Neural cell (in vitro differentiated cells): ENCODE measurements at regions not wholly inside any gene's neighbourhood (a gene's known extent, or its start where the extent isn't known, plus 50 kb on each side); places are given as distances from the start of the nearest gene placed in this dataset.

Experiments
- H2AFZ ChIP-seq: fragments of 200-600, 300-800 bp; sonication (generic), shearing (Covaris generic); 2 replicates; pipeline ENCODE4 v1.6.0; 2014; ENCODE audit warnings: low read depth, mild to moderate bottlenecking, antibody characterized with exemption, low read length, moderate library complexity
- H3F3A ChIP-seq: fragments of 200-600 bp; shearing (Covaris generic); 2 replicates; pipeline ENCODE4 v1.6.1; 2016; ENCODE audit warnings: mild to moderate bottlenecking, moderate library complexity, mixed read lengths, antibody characterized with exemption, low read length; ENCODE audit not compliant: insufficient read depth, poor library complexity, severe bottlenecking
- H3K27ac ChIP-seq: fragments of 200-600, 300-800 bp; sonication (generic), shearing (Covaris generic); 2 replicates; pipeline ENCODE4 v1.5.1; 2014; ENCODE audit warnings: mild to moderate bottlenecking, low read length, moderate library complexity
- H3K27me3 ChIP-seq: fragments of 300-800, 200-600 bp; sonication (generic), shearing (Covaris generic); 2 replicates; pipeline ENCODE4 v1.6.0; 2014; ENCODE audit warnings: mild to moderate bottlenecking, low read depth, low read length, moderate library complexity; ENCODE audit not compliant: insufficient read depth
- H3K36me3 ChIP-seq: fragments of 300-800, 200-600 bp; sonication (generic), shearing (Covaris generic); 2 replicates; pipeline ENCODE4 v1.5.1; 2014; ENCODE audit warnings: mild to moderate bottlenecking, antibody characterized with exemption, low read length, moderate library complexity; ENCODE audit not compliant: insufficient read depth
- H3K4me2 ChIP-seq: fragments of 300-800, 200-600 bp; sonication (generic), shearing (Covaris generic); 2 replicates; pipeline ENCODE4 v1.6.0; 2014; ENCODE audit warnings: mild to moderate bottlenecking, low read length
- H3K4me3 ChIP-seq: fragments of 300-800, 200-600 bp; sonication (generic), shearing (Covaris generic); 2 replicates; pipeline ENCODE4 v1.5.1; 2014; ENCODE audit warnings: mild to moderate bottlenecking, low read length, moderate library complexity
- H3K79me2 ChIP-seq: fragments of 200-600 bp; shearing (Covaris generic); replicated peaks from 2 replicates; pipeline ENCODE4 v1.6.0; 2014; ENCODE audit warnings: mild to moderate bottlenecking, low read length, moderate library complexity; ENCODE audit not compliant: insufficient read depth
- H3K9ac ChIP-seq: fragments of 300-800, 200-600 bp; sonication (generic), shearing (Covaris generic); 2 replicates; pipeline ENCODE4 v1.6.1; 2016; ENCODE audit warnings: mild to moderate bottlenecking, low read length, mixed read lengths
- H3K9me2 ChIP-seq: fragments of 200-600 bp; shearing (Covaris generic); 2 replicates; pipeline ENCODE4 v1.6.1; 2016; ENCODE audit warnings: mild to moderate bottlenecking, low read length, mixed read lengths; ENCODE audit not compliant: insufficient read depth
- H3K9me3 ChIP-seq: fragments of 200-600, 300-800 bp; sonication (generic), shearing (Covaris generic); 2 replicates; pipeline ENCODE4 v1.6.1; 2016; ENCODE audit warnings: mild to moderate bottlenecking, mixed run types, low read length, moderate library complexity, mixed read lengths
- H4K20me1 ChIP-seq: fragments of 200-600 bp; shearing (Covaris generic); 2 replicates; pipeline ENCODE4 v1.6.1; 2016; ENCODE audit warnings: mild to moderate bottlenecking, mixed run types; ENCODE audit not compliant: insufficient read depth
- CTCF ChIP-seq: fragments of 450-650 bp; IDR thresholded peaks from 2 replicates; pipeline ENCODE4 v1.5.1; 2014; ENCODE audit warnings: antibody characterized with exemption, mild to moderate bottlenecking, moderate library complexity; ENCODE audit not compliant: poor library complexity, severe bottlenecking
- EP300 ChIP-seq: fragments of 450-650 bp; conservative IDR thresholded peaks from 2 replicates; pipeline ENCODE4 v1.6.1; 2014; ENCODE audit warnings: antibody characterized with exemption, mild to moderate bottlenecking, moderate library complexity; ENCODE audit not compliant: poor library complexity, severe bottlenecking
- EZH2 ChIP-seq: fragments of 200-600, 300-800 bp; shearing (Covaris generic), sonication (generic); IDR thresholded peaks from 2 replicates; pipeline ENCODE4 v1.6.1; 2014; ENCODE audit warnings: antibody characterized with exemption, low read length, borderline replicate concordance, mild to moderate bottlenecking; ENCODE audit not compliant: insufficient read depth, poor library complexity, severe bottlenecking
- MXI1 ChIP-seq: fragments of 450-650 bp; conservative IDR thresholded peaks from 2 replicates; pipeline ENCODE4 v1.6.1; 2014; ENCODE audit warnings: antibody characterized with exemption, mild to moderate bottlenecking; ENCODE audit not compliant: poor library complexity, severe bottlenecking
- POLR2AphosphoS5 ChIP-seq: IDR thresholded peaks from 2 replicates; pipeline ENCODE4 v1.6.1; 2012
- RAD21 ChIP-seq: fragments of 450-650 bp; conservative IDR thresholded peaks from 2 replicates; pipeline ENCODE4 v1.6.1; 2014; ENCODE audit warnings: antibody characterized with exemption, mild to moderate bottlenecking, moderate library complexity
- SMC3 ChIP-seq: fragments of 450-650 bp; conservative IDR thresholded peaks from 2 replicates; pipeline ENCODE4 v1.6.1; 2014; ENCODE audit warnings: antibody characterized with exemption, mild to moderate bottlenecking, moderate library complexity; ENCODE audit not compliant: poor library complexity
- TAF1 ChIP-seq: IDR thresholded peaks from 2 replicates; pipeline ENCODE4 v1.6.1; 2012; ENCODE audit warnings: low read depth
- TF ChIP-seq, protein P1 (sequence below): IDR thresholded peaks from 2 replicates; pipeline ENCODE4 v1.6.1; 2012; ENCODE audit warnings: borderline replicate concordance

DNA sequence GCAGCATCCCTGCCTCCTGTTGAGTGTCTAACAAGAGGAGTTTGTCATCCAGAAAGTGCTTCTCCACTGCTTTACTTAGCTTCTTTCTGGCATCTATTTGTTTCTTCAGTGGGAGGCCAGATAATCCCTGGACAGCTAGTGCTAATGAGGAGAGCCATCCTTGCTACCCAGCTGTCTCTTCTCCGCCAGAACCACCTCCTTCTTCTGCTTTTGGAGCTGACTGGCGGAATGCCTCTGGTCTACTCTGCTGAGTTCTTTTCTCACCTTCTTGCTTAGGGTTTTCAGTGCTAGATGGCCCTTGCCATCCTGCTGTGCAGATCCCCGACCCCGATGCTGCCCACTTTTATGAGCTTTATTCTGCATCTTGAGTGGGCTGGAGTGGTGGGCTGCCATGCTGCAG is 145.8 kb downstream of the GPBP1 start:
- no peaks in the 10 kb centered on the region for H3K79me2 ChIP-seq
- no peaks in the 10 kb centered on the region for H4K20me1 ChIP-seq
- no peaks in the 10 kb centered on the region for H3K9me3 ChIP-seq
- H3K36me3 ChIP-seq = no peaks in the 10 kb centered on the region
- no peaks in the 10 kb centered on the region for H3K9me2 ChIP-seq
- TF ChIP-seq SMC3 (no peak), MXI1 (no peak), CTCF (no peak)
- H3F3A ChIP-seq = no peaks in the 10 kb centered on the region
- H2AFZ ChIP-seq = no peak overlapping the region
- no peak overlapping the region for H3K27ac ChIP-seq
- H3K4me3 ChIP-seq = no peak overlapping the region
- H3K27me3 ChIP-seq = no peaks in the 10 kb centered on the region
- no peak overlapping the region for H3K4me2 ChIP-seq
- H3K9ac ChIP-seq = no peak overlapping the region

DNA sequence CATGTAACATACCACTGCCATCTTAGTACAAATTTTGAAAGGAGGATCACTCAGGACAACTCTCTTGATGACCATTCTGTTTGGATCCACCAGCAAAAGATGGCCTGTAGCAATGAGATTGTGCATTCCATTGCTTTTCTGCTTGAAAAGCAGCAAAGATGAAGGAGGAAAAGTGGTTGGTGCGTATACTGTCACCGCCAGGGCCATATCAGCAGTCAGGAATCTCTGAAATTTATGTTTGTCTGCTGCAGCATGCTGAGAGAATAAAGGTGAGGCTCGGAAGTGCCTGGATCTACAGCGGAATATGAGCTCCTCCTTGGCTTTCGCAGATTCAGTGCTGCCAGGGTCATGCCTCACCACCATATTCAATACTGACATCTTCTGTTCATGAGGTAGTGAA is 144.4 kb downstream of the GPBP1 start:
- Histone ChIP-seq H3F3A (no peaks in the 10 kb centered on the region), H3K36me3 (no peaks in the 10 kb centered on the region), H3K4me2 (no peak overlapping the region), H3K9me3 (no peaks in the 10 kb centered on the region), H4K20me1 (no peaks in the 10 kb centered on the region), H3K27me3 (no peaks in the 10 kb centered on the region), H3K27ac (no peak overlapping the region), H3K79me2 (no peaks in the 10 kb centered on the region), H2AFZ (no peak overlapping the region), H3K9ac (no peak overlapping the region), H3K9me2 (no peaks in the 10 kb centered on the region), H3K4me3 (no peak overlapping the region)
- TF ChIP-seq EP300 = no peak
- no peak for TF ChIP-seq POLR2AphosphoS5
- TF ChIP-seq CTCF = no peak
- no peak for TF ChIP-seq RAD21
- no peak for TF ChIP-seq SMC3
- no peak for TF ChIP-seq MXI1
- no peak for TF ChIP-seq TAF1
- no peak for TF ChIP-seq EZH2
- TF ChIP-seq, protein P1, sequence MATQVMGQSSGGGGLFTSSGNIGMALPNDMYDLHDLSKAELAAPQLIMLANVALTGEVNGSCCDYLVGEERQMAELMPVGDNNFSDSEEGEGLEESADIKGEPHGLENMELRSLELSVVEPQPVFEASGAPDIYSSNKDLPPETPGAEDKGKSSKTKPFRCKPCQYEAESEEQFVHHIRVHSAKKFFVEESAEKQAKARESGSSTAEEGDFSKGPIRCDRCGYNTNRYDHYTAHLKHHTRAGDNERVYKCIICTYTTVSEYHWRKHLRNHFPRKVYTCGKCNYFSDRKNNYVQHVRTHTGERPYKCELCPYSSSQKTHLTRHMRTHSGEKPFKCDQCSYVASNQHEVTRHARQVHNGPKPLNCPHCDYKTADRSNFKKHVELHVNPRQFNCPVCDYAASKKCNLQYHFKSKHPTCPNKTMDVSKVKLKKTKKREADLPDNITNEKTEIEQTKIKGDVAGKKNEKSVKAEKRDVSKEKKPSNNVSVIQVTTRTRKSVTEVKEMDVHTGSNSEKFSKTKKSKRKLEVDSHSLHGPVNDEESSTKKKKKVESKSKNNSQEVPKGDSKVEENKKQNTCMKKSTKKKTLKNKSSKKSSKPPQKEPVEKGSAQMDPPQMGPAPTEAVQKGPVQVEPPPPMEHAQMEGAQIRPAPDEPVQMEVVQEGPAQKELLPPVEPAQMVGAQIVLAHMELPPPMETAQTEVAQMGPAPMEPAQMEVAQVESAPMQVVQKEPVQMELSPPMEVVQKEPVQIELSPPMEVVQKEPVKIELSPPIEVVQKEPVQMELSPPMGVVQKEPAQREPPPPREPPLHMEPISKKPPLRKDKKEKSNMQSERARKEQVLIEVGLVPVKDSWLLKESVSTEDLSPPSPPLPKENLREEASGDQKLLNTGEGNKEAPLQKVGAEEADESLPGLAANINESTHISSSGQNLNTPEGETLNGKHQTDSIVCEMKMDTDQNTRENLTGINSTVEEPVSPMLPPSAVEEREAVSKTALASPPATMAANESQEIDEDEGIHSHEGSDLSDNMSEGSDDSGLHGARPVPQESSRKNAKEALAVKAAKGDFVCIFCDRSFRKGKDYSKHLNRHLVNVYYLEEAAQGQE = no peak
